ENCODE measurements at regions not wholly inside any gene's neighbourhood (a gene's known extent, or its start where the extent isn't known, plus 50 kb on each side); places are given as distances from the start of the nearest gene placed in this dataset.

GRCh38 chr18:42137693-42138375 is 182.8 kb downstream of the PIK3C3 start:
- no peak for DNase-seq

GRCh38 chr18:42141439-42141838 is 186.4 kb downstream of the PIK3C3 start:
- no peak for DNase-seq

- no peak for DNase-seq
Measured at GRCh38 chr18:42155024-42155423, 200.0 kb downstream of the PIK3C3 start.

- no peak for DNase-seq
Measured at GRCh38 chr18:42156281-42156680, 201.2 kb downstream of the PIK3C3 start.

GRCh38 chr18:42157420-42157819 is 202.4 kb downstream of the PIK3C3 start:
- no peak for DNase-seq

- no peak for DNase-seq
Measured at GRCh38 chr18:42157878-42158277, 202.8 kb downstream of the PIK3C3 start.

- no peak for DNase-seq
Measured at GRCh38 chr18:42159146-42159545, 204.1 kb downstream of the PIK3C3 start.

- no peak for DNase-seq
Measured at GRCh38 chr18:42163321-42163720, 208.3 kb downstream of the PIK3C3 start.

- no peak for DNase-seq
Measured at GRCh38 chr18:42164556-42164955, 209.5 kb downstream of the PIK3C3 start.

GRCh38 chr18:42165922-42166513 is 211.0 kb downstream of the PIK3C3 start:
- no peak for DNase-seq

- DNase-seq: no peak
Measured at GRCh38 chr18:42168487-42168886, 213.5 kb downstream of the PIK3C3 start.

GRCh38 chr18:42168907-42169306 is 213.9 kb downstream of the PIK3C3 start:
- no peak for DNase-seq

GRCh38 chr18:42174909-42175308 is 219.9 kb downstream of the PIK3C3 start:
- peak in 1 of 3 donors; percentile 4 for DNase-seq

GRCh38 chr18:42176599-42176998 is 221.6 kb downstream of the PIK3C3 start:
- DNase-seq: no peak

- DNase-seq: no peak
Measured at GRCh38 chr18:42177390-42177789, 222.4 kb downstream of the PIK3C3 start.

- no peak for DNase-seq
Measured at GRCh38 chr18:42178376-42179080, 223.5 kb downstream of the PIK3C3 start.

- no peak for DNase-seq
Measured at GRCh38 chr18:42179542-42180121, 224.6 kb downstream of the PIK3C3 start.

- no peak for DNase-seq
Measured at GRCh38 chr18:42181474-42181873, 226.4 kb downstream of the PIK3C3 start.

- DNase-seq: no peak
Measured at GRCh38 chr18:42182728-42183700, 228.0 kb downstream of the PIK3C3 start.

GRCh38 chr18:42183746-42184145 is 228.7 kb downstream of the PIK3C3 start:
- peak; percentile 31 to 50 (median 36) for DNase-seq

- peak in 2 of 3 donors; percentile 11 to 12 for DNase-seq
Measured at GRCh38 chr18:42184685-42185477, 229.8 kb downstream of the PIK3C3 start.

- no peak for DNase-seq
Measured at GRCh38 chr18:42185486-42185885, 230.5 kb downstream of the PIK3C3 start.

Measured in suppressor macrophage treated with lipopolysaccharide for 1 hour (primary cell).